K562 (cell line): ENCODE measurements at regions not wholly inside any gene's neighbourhood (a gene's known extent, or its start where the extent isn't known, plus 50 kb on each side); places are given as distances from the start of the nearest gene placed in this dataset.

Experiments used
- ATAC-seq: fragments of 200-7000 bp; cut with Tn5 transposase; 3 replicates; pipeline ENCODE4 v1.9.1; 2020; ENCODE audit warnings: moderate library complexity
- BruUV-seq: library from RNA; stranded (reverse); fragments of 400-500 nt; replicated peaks from 2 replicates; lab custom pipeline; 2021; lab: Mats Ljungman, UMichigan
- CTCF ChIA-PET: fragments of 300-600 bp; formaldehyde crosslinking; extraction: SDS; loops from one replicate; lab custom pipeline; 2021; ENCODE audit warnings: low intra/inter-chr PET ratio; lab: Yijun Ruan, JAX
- POLR2A ChIA-PET: fragments of 300-600, 350-650 bp; sonication (Branson Sonifier 250); formaldehyde crosslinking; extraction: SDS; loops from one replicate; lab custom pipeline; 2021; ENCODE audit warnings: antibody characterized with exemption, inconsistent platforms; lab: Yijun Ruan, JAX
- DNase-seq, 4 experiments: peaks; one replicate each; pipeline versions ENCODE4 v3.0.0 to v3.0.0-alpha.2; 2011 to 2018; ENCODE audit warnings: low spot score in 3 of 4, mixed read lengths in 3 of 4; ENCODE audit errors: extremely low read depth in 1 of 4
- FAIRE-seq: peaks from 2 replicates; lab custom pipeline; 2011; peaks lifted over from hg19 to GRCh38; lab: Jason Lieb, UNC
- H2AFZ ChIP-seq: 2 replicates; pipeline ENCODE4 v1.6.0; 2011; ENCODE audit warnings: low read depth, low read length, control low read depth, inconsistent platforms
- H3K27ac ChIP-seq: fragments of 200-600 bp; 3 replicates; pipeline ENCODE4 v1.8.0; 2011; ENCODE audit warnings: low read depth, mild to moderate bottlenecking, control low read depth, inconsistent platforms, low read length, moderate library complexity, mixed read lengths; ENCODE audit errors: extremely low read depth
- H3K27me3 ChIP-seq, 2 experiments: fragments of 300-600 bp in 1 of 2; 2 replicates in 1 of 2; 3 replicates in 1 of 2; pipeline versions ENCODE4 v1.6.0 to v1.8.0; 2011; ENCODE audit warnings: inconsistent platforms in 2 of 2, low read length in 2 of 2, mild to moderate bottlenecking in 1 of 2, mixed read lengths in 1 of 2, moderate library complexity in 1 of 2; ENCODE audit not compliant: control insufficient read depth in 2 of 2, insufficient read depth in 2 of 2
- H3K36me3 ChIP-seq: fragments of 300-600 bp; 3 replicates; pipeline ENCODE4 v1.8.0; 2011; ENCODE audit warnings: mild to moderate bottlenecking, low read length, inconsistent platforms; ENCODE audit not compliant: control insufficient read depth, insufficient read depth
- H3K4me1 ChIP-seq, 2 experiments: fragments of 200-600 bp in 1 of 2; replicated peaks in 1 of 2; 2 replicates in 1 of 2; 3 replicates in 1 of 2; pipeline versions ENCODE4 v1.5.1 to v1.8.0; 2011; ENCODE audit warnings: inconsistent platforms in 2 of 2, low read length in 2 of 2, mild to moderate bottlenecking in 1 of 2, mixed read lengths in 1 of 2, moderate library complexity in 1 of 2; ENCODE audit not compliant: control insufficient read depth in 2 of 2, insufficient read depth in 2 of 2
- H3K4me2 ChIP-seq: 2 replicates; pipeline ENCODE4 v1.6.1; 2011; ENCODE audit warnings: low read length, control low read depth, inconsistent platforms, mixed read lengths; ENCODE audit not compliant: insufficient read depth
- H3K4me3 ChIP-seq: fragments of 200-600 bp; sonication (generic), shearing (Covaris generic); 2 replicates; pipeline ENCODE4 v1.5.1; 2016; ENCODE audit warnings: control low read depth, inconsistent platforms
- H3K79me2 ChIP-seq: fragments of 200-600 bp; 3 replicates; pipeline ENCODE4 v1.8.0; 2011; ENCODE audit warnings: low read length, inconsistent platforms; ENCODE audit not compliant: control insufficient read depth, insufficient read depth
- H3K9ac ChIP-seq, 2 experiments: 2 replicates each; pipeline versions ENCODE4 v1.6.0 to v1.6.1; 2011; ENCODE audit warnings: low read depth in 2 of 2, low read length in 2 of 2, control low read depth in 1 of 2, inconsistent platforms in 1 of 2, mild to moderate bottlenecking in 1 of 2, mixed read lengths in 1 of 2; ENCODE audit not compliant: insufficient read depth in 1 of 2
- H3K9me1 ChIP-seq: one replicate; pipeline ENCODE4 v1.6.0; 2011; ENCODE audit warnings: inconsistent platforms, mild to moderate bottlenecking, low read length, moderate library complexity; ENCODE audit not compliant: control insufficient read depth, insufficient read depth
- H3K9me3 ChIP-seq: replicated peaks from 2 replicates; pipeline ENCODE4 v1.5.1; 2011; ENCODE audit warnings: low read depth, low read length, inconsistent platforms; ENCODE audit not compliant: control insufficient read depth, insufficient read depth
- H4K20me1 ChIP-seq: replicated peaks from 2 replicates; pipeline ENCODE4 v1.6.1; 2011; ENCODE audit warnings: low read length, inconsistent platforms, mixed read lengths; ENCODE audit not compliant: control insufficient read depth, insufficient read depth
- CREB1 ChIP-seq, 2 experiments: sonication (generic) in 1 of 2; formaldehyde crosslinking in 1 of 2; IDR thresholded peaks; 2 replicates each; pipeline versions ENCODE4 v1.6.1 to v1.8.0; 2012 to 2022; ENCODE audit warnings: inconsistent platforms in 1 of 2, mild to moderate bottlenecking in 1 of 2, missing genetic modification reagents in 1 of 2, moderate library complexity in 1 of 2
- E2F8 ChIP-seq: fragments of 450-650 bp; IDR thresholded peaks from 2 replicates; pipeline ENCODE4 v1.7.1; 2018; ENCODE audit warnings: mild to moderate bottlenecking, low read depth; ENCODE audit not compliant: partially characterized antibody
- GTF2A2 ChIP-seq: IDR thresholded peaks from 2 replicates; pipeline ENCODE4 v1.6.1; 2016; ENCODE audit warnings: mild to moderate bottlenecking, missing genetic modification characterization, missing compliant biosample characterization
- KDM4B ChIP-seq, 2 experiments: fragments of 450-650 bp in 1 of 2; sonication (generic) in 1 of 2; IDR thresholded peaks; 2 replicates each; pipeline ENCODE4 v1.6.1; 2016 to 2017; ENCODE audit warnings: borderline replicate concordance in 2 of 2, antibody characterized with exemption in 1 of 2, low read depth in 1 of 2, mild to moderate bottlenecking in 1 of 2
- LCOR ChIP-seq: sonication (generic); formaldehyde crosslinking; IDR thresholded peaks from 2 replicates; pipeline ENCODE4 v1.8.0; 2022; ENCODE audit warnings: mild to moderate bottlenecking, missing genetic modification reagents
- MYBL2 ChIP-seq, 2 experiments: fragments of 450-650 bp in 1 of 2; sonication (generic) in 1 of 2; formaldehyde crosslinking in 1 of 2; IDR thresholded peaks; 2 replicates each; pipeline versions ENCODE4 v1.6.1 to v1.8.1; 2017 to 2022; ENCODE audit warnings: borderline replicate concordance in 1 of 2, inconsistent platforms in 1 of 2, low read depth in 1 of 2, mild to moderate bottlenecking in 1 of 2, missing genetic modification reagents in 1 of 2, moderate library complexity in 1 of 2
- RUNX1 ChIP-seq: sonication (generic); IDR thresholded peaks from 2 replicates; pipeline ENCODE4 v1.6.1; 2016; ENCODE audit warnings: antibody characterized with exemption, low read depth
- TEAD1 ChIP-seq, 2 experiments: fragments of 450-650 bp in 1 of 2; sonication (generic) in 1 of 2; formaldehyde crosslinking; IDR thresholded peaks; 2 replicates each; pipeline versions ENCODE4 v1.4.0 to v1.8.0; 2020 to 2022; ENCODE audit warnings: mild to moderate bottlenecking in 2 of 2, missing genetic modification reagents in 1 of 2
- ZNF41 ChIP-seq: fragments of 250-450 bp; sonication (Bioruptor Pico); conservative IDR thresholded peaks from 2 replicates; pipeline ENCODE4 v1.4.0; 2020; ENCODE audit warnings: mild to moderate bottlenecking
- ZNF764 ChIP-seq: fragments of 250-450 bp; sonication (Bioruptor Pico); IDR thresholded peaks from 2 replicates; pipeline ENCODE4 v1.4.0; 2020; ENCODE audit warnings: low read depth, mild to moderate bottlenecking, moderate library complexity
- WGBS: fragments of 100-300 bp; shearing (Covaris generic); methylation state at CpG from one replicate; pipeline ENCODE4 v1.1.6; 2016; ENCODE audit warnings: low coverage, mixed read lengths; ENCODE audit not compliant: insufficient coverage; ENCODE audit errors: missing lambda C conversion rate; 5-methylcytosine and 5-hydroxymethylcytosine counted together
- in situ Hi-C: fragments of 300-500 bp; cut with MboI; formaldehyde crosslinking; loops from 4 replicates; pipeline ENCODE4 v1.15.0; 2018; ENCODE audit warnings: inconsistent platforms, mixed read lengths
- intact Hi-C: fragments of 100-400 bp; cut with micrococcal nuclease; formaldehyde crosslinking; loops from 2 replicates; pipeline ENCODE4 v1.14.2; 2022
- TF ChIP-seq, protein P1 (sequence below): sonication (generic); formaldehyde crosslinking; IDR thresholded peaks from 2 replicates; pipeline ENCODE4 v1.8.0; 2022; ENCODE audit warnings: mild to moderate bottlenecking, missing genetic modification reagents, borderline replicate concordance

DNA sequence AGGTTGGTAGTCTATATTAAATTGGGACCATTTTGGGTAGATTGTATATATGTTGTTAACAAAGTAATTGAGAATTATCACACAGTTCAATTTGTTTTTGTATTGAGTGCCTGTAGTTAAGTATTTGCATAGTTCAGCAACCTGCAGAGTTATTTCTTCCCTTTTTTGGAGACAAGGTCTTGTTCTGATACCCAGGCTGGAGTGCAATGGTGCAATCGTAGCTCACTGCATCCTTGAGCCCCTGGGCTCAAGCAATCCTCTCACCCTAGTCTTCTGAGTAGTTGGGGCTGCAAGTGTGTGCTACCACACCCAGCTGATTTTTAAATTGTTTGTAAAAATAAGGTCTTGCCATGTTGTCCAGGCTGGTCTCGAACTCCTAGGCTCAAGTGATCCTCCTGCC lies 250.5 kb downstream of the UTRN start:
- BruUV-seq = no TSS peak
- 34% methylated on average over 2 of the region's 2 CpGs for WGBS
- CTCF ChIA-PET = no interaction called here
- H3K9me3 ChIP-seq = no peaks in the 10 kb centered on the region
- H2AFZ ChIP-seq = no peak overlapping the region
- no peak overlapping the region for H3K4me2 ChIP-seq
- H3K4me3 ChIP-seq = no peak overlapping the region
- H3K27ac ChIP-seq = no peak overlapping the region
- in situ Hi-C loops = no loop called here
- no peaks in the 10 kb centered on the region for H3K9me1 ChIP-seq
- H3K27me3 ChIP-seq = no peaks in the 10 kb centered on the region
- no peak for FAIRE-seq
- H3K36me3 ChIP-seq = no peaks in the 10 kb centered on the region
- no peak for ATAC-seq
- H3K4me1 ChIP-seq = peaks cover 0 to 3% of the 10 kb centered on the region in 2 experiments; a peak in 2 of 5 replicates
- no peak overlapping the region for H3K9ac ChIP-seq
- TF ChIP-seq ZNF764 (CRISPR knock-in tag) = no peak
- TF ChIP-seq LCOR (CRISPR knock-in tag) = no peak
- no peak for TF ChIP-seq ZNF41
- TF ChIP-seq, all 486 proteins: peak for 0
- no peaks in the 10 kb centered on the region for H3K79me2 ChIP-seq
- no peaks in the 10 kb centered on the region for H4K20me1 ChIP-seq
- DNase-seq = no peak
- intact Hi-C loops = no loop called here
- POLR2A ChIA-PET = interaction anchor here (0.9 to 1.3 kb wide), 2 partner anchors 9 to 15 kb away, joined by 4 to 5 read pairs; no protein-coding TSS in a partner anchor

- H3K9me1 ChIP-seq = no peaks in the 10 kb centered on the region
- FAIRE-seq (no peak), DNase-seq (no peak), ATAC-seq (no peak)
- H3K9ac ChIP-seq = no peak overlapping the region
- no peaks in the 10 kb centered on the region for H4K20me1 ChIP-seq
- no peaks in the 10 kb centered on the region for H3K27me3 ChIP-seq
- H3K79me2 ChIP-seq = no peaks in the 10 kb centered on the region
- CTCF ChIA-PET = no interaction called here
- 25% methylated on average over 1 of the region's 1 CpG for WGBS
- no peak overlapping the region for H3K4me2 ChIP-seq
- H2AFZ ChIP-seq = no peak overlapping the region
- H3K27ac ChIP-seq = no peak overlapping the region
- BruUV-seq = no TSS peak
- POLR2A ChIA-PET = no interaction called here
- in situ Hi-C loops (no loop called here), intact Hi-C loops (no loop called here)
- H3K36me3 ChIP-seq = no peaks in the 10 kb centered on the region
- H3K4me3 ChIP-seq = no peak overlapping the region
- H3K4me1 ChIP-seq = peaks cover 0 to 7% of the 10 kb centered on the region in 2 experiments; a peak in 3 of 5 replicates
- no peaks in the 10 kb centered on the region for H3K9me3 ChIP-seq
- TF ChIP-seq RUNX1 = no peak
- TF ChIP-seq GTF2A2 (tag) = no peak
- TF ChIP-seq E2F8 = no peak
- TF ChIP-seq KDM4B (IDR thresholded peaks at IDR 0.05; ENCODE audit: borderline replicate concordance in 2 of 2, low read depth in 1 of 2) = no peak
- TF ChIP-seq MYBL2 (IDR thresholded peaks at IDR 0.05; ENCODE audit: low read depth) = no peak
- no peak for TF ChIP-seq MYBL2 (CRISPR knock-in tag; IDR thresholded peaks at IDR 0.05; ENCODE audit: borderline replicate concordance)
- no peak for TF ChIP-seq TEAD1 (CRISPR knock-in tag; IDR thresholded peaks at IDR 0.05)
- TF ChIP-seq, protein P1, sequence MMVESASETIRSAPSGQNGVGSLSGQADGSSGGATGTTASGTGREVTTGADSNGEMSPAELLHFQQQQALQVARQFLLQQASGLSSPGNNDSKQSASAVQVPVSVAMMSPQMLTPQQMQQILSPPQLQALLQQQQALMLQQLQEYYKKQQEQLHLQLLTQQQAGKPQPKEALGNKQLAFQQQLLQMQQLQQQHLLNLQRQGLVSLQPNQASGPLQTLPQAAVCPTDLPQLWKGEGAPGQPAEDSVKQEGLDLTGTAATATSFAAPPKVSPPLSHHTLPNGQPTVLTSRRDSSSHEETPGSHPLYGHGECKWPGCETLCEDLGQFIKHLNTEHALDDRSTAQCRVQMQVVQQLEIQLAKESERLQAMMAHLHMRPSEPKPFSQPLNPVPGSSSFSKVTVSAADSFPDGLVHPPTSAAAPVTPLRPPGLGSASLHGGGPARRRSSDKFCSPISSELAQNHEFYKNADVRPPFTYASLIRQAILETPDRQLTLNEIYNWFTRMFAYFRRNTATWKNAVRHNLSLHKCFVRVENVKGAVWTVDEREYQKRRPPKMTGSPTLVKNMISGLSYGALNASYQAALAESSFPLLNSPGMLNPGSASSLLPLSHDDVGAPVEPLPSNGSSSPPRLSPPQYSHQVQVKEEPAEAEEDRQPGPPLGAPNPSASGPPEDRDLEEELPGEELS (CRISPR knock-in tag) = no peak
- TF ChIP-seq CREB1 (IDR thresholded peaks at IDR 0.05) = no peak
- no peak for TF ChIP-seq CREB1 (CRISPR knock-in tag; IDR thresholded peaks at IDR 0.05)
Measured at GRCh38 chr6:144536079-144536478, 250.9 kb downstream of the UTRN start.
